Left lung (tissue), 4 donors: ENCODE measurements at regions not wholly inside any gene's neighbourhood (a gene's known extent, or its start where the extent isn't known, plus 50 kb on each side); places are given as distances from the start of the nearest gene placed in this dataset.

Experiments used
- ATAC-seq: fragments of 200-7000 bp; cut with Tn5 transposase; one replicate; pipeline ENCODE4 v1.9.1; 2020; ENCODE audit warnings: moderate library complexity
- DNase-seq, 4 donors: peaks; one replicate each; pipeline ENCODE4 v3.0.0-alpha.2; 2013 to 2020
- H3K27ac ChIP-seq, 2 donors: fragments of 200-600 bp; sonication (generic) in 1 of 2; one replicate each; pipeline versions ENCODE4 v1.5.0 to v1.8.0; 2020 to 2021
- H3K27me3 ChIP-seq, 2 donors: fragments of 200-600 bp; sonication (generic) in 1 of 2; one replicate each; pipeline versions ENCODE4 v1.5.0 to v1.8.0; 2020 to 2021
- H3K36me3 ChIP-seq, 2 donors: fragments of 200-600 bp; sonication (generic) in 1 of 2; one replicate each; pipeline versions ENCODE4 v1.5.0 to v1.8.0; 2020 to 2021
- H3K4me1 ChIP-seq, 2 donors: fragments of 200-600 bp; one replicate each; pipeline ENCODE4 v1.8.0; 2021
- H3K4me3 ChIP-seq, 2 donors: fragments of 200-600 bp; sonication (generic) in 1 of 2; one replicate each; pipeline versions ENCODE4 v1.5.0 to v1.8.0; 2020 to 2021; ENCODE audit warnings: mild to moderate bottlenecking in 1 of 2
- H3K9me3 ChIP-seq, 2 donors: fragments of 200-600 bp; sonication (generic) in 1 of 2; one replicate each; pipeline versions ENCODE4 v1.5.0 to v1.8.0; 2020 to 2021
- CTCF ChIP-seq, 2 donors: fragments of 200-600 bp; sonication (generic) in 1 of 2; IDR thresholded peaks; one replicate each; pipeline versions ENCODE4 v1.5.0 to v1.8.0; 2021; ENCODE audit warnings: antibody characterized with exemption in 2 of 2
- intact Hi-C, 2 donors: fragments of 100-400 bp; cut with DNase I; formaldehyde crosslinking; loops; one replicate each; pipeline versions ENCODE4 v1.11.2 to v1.14.2; 2022
- donor health status: DM: no; HTN: yes; CAD: no.
- donor health status: DM: no; HTN: no; CAD: no.

- Histone ChIP-seq H3K4me3 (no peak overlapping the region), H3K27ac (no peak overlapping the region), H3K9me3 (no peaks in the 10 kb centered on the region), H3K27me3 (peaks cover 0 to 5% of the 10 kb centered on the region in 2 donors), H3K36me3 (no peaks in the 10 kb centered on the region), H3K4me1 (peaks cover 0 to under 1% of the 10 kb centered on the region in 2 donors)
- DNase-seq, result no peak
- intact Hi-C loops, result no loop called here
- ATAC-seq, result no peak
- TF ChIP-seq CTCF (IDR thresholded peaks at IDR 0.05), result no peak
Observed at GRCh38 chr9:108591121-108591520, 264.7 kb downstream of the ACTL7B start.

- no peaks in the 10 kb centered on the region for H3K9me3 ChIP-seq
- TF ChIP-seq CTCF (IDR thresholded peaks at IDR 0.05), result no peak
- no peak overlapping the region for H3K4me3 ChIP-seq
- no peak for ATAC-seq
- H3K4me1 ChIP-seq, result peaks cover 0 to 3% of the 10 kb centered on the region in 2 donors
- H3K27ac ChIP-seq, result no peak overlapping the region
- intact Hi-C loops, result no loop called here
- no peak for DNase-seq
- H3K36me3 ChIP-seq, result no peaks in the 10 kb centered on the region
- peaks cover 0 to 5% of the 10 kb centered on the region in 2 donors for H3K27me3 ChIP-seq
Observed at GRCh38 chr9:108588246-108588645, 267.5 kb downstream of the ACTL7B start.

GRCh38 chr9:108586471-108587139 lies 269.2 kb downstream of the ACTL7B start:
- H3K9me3 ChIP-seq, result no peaks in the 10 kb centered on the region
- ATAC-seq (no peak), DNase-seq (no peak)
- TF ChIP-seq CTCF (IDR thresholded peaks at IDR 0.05), result no peak
- intact Hi-C loops, result no loop called here
- H3K4me3 ChIP-seq, result no peak overlapping the region
- H3K4me1 ChIP-seq, result peaks cover 0 to 3% of the 10 kb centered on the region in 2 donors
- no peak overlapping the region for H3K27ac ChIP-seq
- H3K27me3 ChIP-seq, result peaks cover 0 to 5% of the 10 kb centered on the region in 2 donors
- no peaks in the 10 kb centered on the region for H3K36me3 ChIP-seq

GRCh38 chr9:108584860-108585259 lies 270.9 kb downstream of the ACTL7B start:
- no peaks in the 10 kb centered on the region for H3K9me3 ChIP-seq
- H3K4me1 ChIP-seq, result peaks cover 0 to 3% of the 10 kb centered on the region in 2 donors
- H3K27me3 ChIP-seq, result peaks cover 0 to 5% of the 10 kb centered on the region in 2 donors
- H3K27ac ChIP-seq, result no peak overlapping the region
- H3K36me3 ChIP-seq, result no peaks in the 10 kb centered on the region
- no peak overlapping the region for H3K4me3 ChIP-seq
- no peak for DNase-seq
- ATAC-seq, result no peak
- intact Hi-C loops, result no loop called here
- TF ChIP-seq CTCF (IDR thresholded peaks at IDR 0.05), result no peak

GRCh38 chr9:108582726-108583125 lies 273.1 kb downstream of the ACTL7B start:
- intact Hi-C loops, result no loop called here
- H3K27ac ChIP-seq, result no peak overlapping the region
- no peak for TF ChIP-seq CTCF (IDR thresholded peaks at IDR 0.05)
- H3K4me1 ChIP-seq, result peaks cover 0 to 3% of the 10 kb centered on the region in 2 donors
- H3K27me3 ChIP-seq, result peaks cover 0 to 5% of the 10 kb centered on the region in 2 donors
- H3K9me3 ChIP-seq, result no peaks in the 10 kb centered on the region
- no peaks in the 10 kb centered on the region for H3K36me3 ChIP-seq
- no peak overlapping the region for H3K4me3 ChIP-seq
- ATAC-seq (no peak), DNase-seq (no peak)
